ENCODE measurements at regions not wholly inside any gene's neighbourhood (a gene's known extent, or its start where the extent isn't known, plus 50 kb on each side); places are given as distances from the start of the nearest gene placed in this dataset.
"Not testable (repeated sequence)": the region's sequence is repeated elsewhere in the genome, so short reads cannot be mapped to it uniquely, and the experiment has no call there.

- DNase-seq = no peak
Measured at GRCh38 chr7:41416208-41416595, 286.7 kb downstream of the INHBA start.

DNA sequence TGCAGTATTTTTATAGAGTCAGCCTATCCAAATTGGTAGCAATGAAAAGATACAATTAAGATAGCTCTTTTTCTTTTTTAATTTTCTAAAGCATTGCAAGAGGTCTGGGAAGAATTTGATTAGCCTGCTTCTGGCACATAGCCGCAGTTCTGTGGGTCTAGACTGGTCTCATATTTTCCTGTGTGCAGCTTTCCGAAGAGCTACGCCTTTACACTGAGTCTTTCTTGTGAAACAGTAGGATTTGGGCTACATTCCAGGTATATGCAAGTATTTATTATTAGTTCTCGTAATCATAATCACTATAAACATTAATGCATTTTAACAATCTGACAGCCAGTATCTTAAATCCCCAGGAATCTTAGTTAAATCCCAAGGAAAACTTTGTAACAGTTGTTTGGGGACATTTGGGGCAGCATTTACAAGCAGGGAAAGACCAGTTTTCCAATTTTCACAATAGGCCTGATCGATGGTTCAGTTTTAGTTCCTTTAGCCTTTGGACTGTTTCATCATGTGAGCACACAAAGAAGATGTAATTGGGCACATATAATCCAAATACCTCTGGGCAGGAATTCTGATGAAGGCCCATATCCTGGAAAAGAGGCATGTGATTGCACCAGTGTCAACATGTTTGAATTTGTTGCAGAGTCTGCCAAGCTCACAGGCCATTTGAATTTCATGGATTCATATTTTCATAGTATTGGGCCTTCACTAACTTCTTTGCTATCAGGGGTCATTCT, 287.3 kb downstream of the INHBA start:
- no peak for DNase-seq

DNA sequence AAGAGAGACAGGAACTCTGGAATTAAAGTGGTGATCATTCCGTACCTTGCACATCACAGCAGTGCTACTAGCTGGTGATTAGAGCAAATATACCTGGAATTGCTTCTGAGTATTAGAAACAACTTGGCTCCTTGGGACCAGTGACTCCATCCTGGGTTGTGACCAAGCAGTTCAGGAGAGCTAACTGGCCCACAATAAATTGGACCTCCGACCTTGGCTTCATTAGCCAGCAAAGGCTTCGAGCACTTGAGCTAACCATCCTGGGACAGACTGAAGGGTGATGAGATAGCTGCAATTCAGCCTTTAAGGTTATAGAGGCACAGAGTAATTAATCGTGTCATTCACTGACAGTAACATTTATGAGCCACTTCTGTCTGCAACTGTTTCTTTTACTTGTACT, 287.8 kb downstream of the INHBA start:
- DNase-seq = no peak

- no peak for DNase-seq
Measured at GRCh38 chr7:41404375-41405074, 298.4 kb downstream of the INHBA start.

DNA sequence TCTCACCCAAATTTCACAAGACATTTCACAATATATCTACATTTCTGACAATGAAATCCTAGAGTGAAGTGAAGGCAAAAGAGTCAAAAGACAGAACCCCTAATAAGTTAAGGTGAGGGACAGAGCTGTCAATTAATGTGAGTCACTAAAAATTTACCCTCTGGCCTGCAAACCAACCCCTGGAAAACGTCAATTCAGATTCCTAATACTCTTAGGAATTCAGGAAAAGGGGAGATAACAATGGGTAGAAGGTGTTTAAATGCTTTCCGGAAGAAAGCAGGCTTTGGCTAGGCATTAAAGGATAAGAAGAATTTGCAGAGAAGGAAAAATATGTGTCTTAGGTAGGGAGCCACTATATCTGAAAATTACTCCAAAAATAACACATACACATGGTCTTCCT, 299.6 kb downstream of the INHBA start:
- DNase-seq = no peak

GRCh38 chr7:41401833-41402232, 301.1 kb downstream of the INHBA start:
- no peak for DNase-seq

- no peak for DNase-seq
Measured at GRCh38 chr7:41399171-41399570, 303.7 kb downstream of the INHBA start.

DNA sequence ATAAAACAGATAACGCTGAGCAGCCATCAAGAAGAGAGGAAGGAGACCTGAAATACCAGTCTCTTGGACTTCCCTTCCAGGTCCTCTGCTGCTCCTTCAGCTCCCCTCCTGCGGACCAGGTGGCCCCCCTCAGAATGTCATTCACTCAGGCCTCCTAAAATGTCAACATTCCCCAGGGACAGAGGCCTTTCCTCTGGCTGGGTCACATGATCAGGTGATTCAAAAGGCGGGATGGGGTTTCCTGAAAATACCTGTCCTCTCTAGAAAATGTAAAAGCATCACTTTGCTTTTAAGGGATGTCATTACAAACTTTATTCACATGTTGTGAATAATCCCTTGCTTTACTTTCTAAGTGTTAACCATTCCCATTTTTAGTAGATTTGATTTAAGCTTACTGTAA, 311.1 kb downstream of the INHBA start:
- DNase-seq = no peak

DNA sequence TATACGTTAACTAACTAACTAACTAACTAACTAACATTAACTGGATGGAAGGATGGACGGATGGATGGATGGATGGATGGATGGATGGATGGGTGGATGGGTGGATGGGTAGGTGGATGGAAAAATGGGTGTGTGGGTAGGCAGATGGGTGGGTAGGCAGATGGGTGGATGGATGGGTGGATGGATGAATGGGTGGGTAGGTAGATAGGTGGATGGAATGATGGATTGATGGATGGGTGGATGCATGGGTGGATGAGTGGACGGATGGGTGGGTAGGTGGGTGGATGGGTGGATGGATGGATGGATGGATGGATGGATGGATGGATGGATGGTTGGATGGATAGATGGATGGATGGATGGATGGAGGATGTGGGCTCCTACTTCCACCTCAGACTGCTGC, 314.0 kb downstream of the INHBA start:
- DNase-seq = not testable (repeated sequence)

DNA sequence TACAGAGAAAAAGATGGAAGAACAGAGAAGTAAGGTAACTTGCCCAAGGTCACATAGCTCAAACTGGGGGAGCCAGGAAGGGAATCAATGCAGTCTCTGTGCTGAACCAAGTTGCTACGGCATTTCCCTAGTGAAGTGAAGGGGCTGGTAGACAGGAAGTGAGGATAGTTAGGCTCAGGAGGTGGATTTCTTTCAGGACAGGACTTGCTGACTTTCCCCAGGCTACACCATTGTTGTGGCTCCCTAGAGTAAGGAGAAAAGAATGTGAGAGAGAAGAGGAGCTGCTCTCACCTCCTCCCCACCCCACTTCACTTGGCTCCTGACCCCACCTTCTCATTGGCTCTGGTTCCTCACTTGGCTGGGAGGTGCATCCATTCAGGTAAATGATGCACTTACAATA, 316.9 kb downstream of the INHBA start:
- no peak for DNase-seq

GRCh38 chr7:41384418-41384817, 318.5 kb downstream of the INHBA start:
- no peak for DNase-seq

DNA sequence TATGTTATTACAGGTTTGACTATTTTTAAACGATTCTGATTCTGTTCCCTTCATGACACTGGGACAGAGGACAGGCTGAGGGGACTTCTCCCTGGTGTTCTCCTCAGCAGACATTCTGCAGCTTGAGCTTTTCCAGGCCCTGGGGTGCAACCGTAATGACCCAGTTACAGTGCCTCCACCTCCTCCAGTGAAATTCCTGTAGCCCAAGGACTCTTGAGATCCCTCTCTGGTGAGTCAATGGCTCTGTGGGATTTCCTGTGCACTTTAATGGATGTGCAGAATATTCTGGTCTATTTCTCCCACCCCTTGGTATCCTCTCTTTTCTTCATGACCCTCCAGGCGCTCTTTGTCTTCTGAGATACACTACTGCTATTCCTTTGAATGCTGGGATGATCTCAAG, 319.3 kb downstream of the INHBA start:
- DNase-seq = no peak

GRCh38 chr7:41378156-41378555, 324.7 kb downstream of the INHBA start:
- DNase-seq = no peak

GRCh38 chr7:41375582-41375981, 327.3 kb downstream of the INHBA start:
- DNase-seq = no peak

DNA sequence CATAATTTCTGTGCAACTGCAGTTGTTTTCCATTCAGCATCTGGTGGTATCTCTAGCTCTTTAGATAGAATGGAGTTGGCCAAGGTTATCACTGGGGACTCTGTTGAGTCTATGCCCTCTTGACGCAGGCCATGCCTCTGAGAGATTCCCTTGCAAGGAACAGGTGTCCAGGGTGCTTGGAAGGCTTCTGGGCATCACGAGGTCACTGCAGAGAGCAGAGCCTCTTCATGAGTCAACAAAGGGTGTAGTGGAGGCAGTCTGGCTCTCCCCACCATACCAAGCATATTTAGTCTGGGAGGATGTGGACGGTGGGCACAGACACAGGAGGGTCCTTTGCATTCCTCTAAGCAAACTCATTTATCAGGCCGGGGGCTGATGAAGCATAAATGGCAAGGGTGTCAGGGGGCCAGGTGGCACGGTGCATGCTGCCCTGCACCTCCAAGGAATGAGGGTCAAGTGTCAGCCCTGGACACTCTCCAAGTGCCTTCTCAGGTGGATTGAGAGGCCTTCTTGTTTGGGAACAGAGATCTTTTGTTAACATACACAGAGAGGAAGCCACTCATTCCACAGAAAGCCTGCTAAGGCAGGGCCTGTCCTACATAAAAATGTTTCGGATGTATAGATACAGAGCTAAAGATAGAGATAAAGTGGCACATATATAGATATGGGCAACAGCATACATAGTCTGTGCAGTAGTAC, 328.6 kb downstream of the INHBA start:
- no peak for DNase-seq

DNA sequence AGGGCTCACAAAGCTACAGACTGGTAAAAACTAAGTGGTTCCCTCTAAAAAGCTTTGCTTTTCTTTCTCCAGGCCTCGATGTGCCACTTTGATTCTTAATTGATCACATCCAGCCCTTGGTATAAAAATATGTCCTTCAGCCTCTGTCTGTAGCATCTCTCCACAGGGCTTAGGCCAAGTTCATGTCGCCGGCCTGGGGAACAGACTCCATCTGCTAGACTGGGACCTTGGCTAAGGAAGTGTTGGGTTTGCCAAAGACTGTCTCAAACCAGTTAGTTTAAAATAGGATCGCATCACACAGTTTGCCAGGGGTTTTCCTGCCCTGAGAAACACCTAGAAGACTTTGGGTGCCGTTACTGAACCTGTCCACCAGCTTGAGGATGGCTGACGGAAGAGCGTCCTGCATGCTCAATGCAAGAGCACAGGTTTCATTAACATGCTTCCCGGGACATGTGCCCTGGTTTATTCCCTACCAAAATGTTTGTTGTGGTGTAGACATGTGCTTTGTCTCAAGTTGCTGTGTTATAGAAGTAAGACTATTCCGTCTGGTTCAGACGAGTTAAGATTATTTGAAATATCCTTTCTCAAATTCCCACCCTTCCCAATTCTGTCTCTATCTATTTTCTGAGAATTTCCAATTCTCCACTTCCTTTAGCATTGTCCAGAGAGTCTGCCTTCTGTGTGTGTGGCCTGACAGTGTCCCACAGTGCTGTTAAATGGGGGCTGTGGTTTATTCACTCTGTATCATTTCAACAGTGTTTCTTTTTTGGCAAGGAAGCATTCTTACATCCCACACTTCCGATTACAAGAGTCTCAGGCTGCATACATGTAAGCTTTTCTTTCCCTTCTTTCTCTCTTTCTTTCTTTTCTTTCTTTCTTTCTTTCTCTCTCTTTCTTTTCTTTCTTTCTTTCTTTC, 334.7 kb downstream of the INHBA start:
- DNase-seq = no peak

DNA sequence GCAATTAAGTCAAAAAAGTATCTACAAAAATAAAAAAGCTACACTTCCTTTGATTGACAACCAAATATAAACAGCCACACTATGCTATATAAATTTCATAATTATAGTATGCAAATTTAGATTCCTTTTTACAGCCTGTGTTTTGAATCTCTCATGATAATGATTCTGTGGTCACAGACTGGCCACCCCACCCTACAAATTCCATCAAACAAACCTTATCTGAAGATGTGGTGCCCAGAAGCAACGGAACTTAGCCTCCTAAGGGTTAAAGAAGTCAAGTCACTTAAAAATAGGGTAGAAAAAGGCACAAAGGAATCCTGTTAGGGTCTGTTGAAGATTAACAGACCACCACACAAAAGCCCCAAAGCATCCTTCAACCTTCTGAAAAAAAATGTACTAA, 351.8 kb downstream of the INHBA start:
- no peak for DNase-seq

DNA sequence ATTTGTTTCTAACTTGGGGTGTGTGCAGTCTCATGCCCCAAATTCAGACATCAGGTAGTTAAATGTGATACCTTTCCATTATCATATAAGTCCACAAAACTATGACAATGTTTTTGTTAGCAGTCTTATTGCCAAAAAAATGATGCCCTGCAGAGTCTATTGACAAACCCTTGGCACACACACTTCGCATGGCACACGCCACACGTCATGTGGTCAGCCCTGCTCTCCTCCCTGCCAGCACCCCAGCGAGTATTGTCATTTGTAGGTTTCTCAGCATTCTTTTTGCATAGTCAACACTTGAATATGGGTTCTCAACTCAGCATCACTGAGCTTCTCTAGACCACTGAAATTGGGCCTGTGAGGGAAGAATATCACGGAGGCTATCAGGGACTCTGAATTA, 356.0 kb downstream of the INHBA start:
- DNase-seq = no peak

DNA sequence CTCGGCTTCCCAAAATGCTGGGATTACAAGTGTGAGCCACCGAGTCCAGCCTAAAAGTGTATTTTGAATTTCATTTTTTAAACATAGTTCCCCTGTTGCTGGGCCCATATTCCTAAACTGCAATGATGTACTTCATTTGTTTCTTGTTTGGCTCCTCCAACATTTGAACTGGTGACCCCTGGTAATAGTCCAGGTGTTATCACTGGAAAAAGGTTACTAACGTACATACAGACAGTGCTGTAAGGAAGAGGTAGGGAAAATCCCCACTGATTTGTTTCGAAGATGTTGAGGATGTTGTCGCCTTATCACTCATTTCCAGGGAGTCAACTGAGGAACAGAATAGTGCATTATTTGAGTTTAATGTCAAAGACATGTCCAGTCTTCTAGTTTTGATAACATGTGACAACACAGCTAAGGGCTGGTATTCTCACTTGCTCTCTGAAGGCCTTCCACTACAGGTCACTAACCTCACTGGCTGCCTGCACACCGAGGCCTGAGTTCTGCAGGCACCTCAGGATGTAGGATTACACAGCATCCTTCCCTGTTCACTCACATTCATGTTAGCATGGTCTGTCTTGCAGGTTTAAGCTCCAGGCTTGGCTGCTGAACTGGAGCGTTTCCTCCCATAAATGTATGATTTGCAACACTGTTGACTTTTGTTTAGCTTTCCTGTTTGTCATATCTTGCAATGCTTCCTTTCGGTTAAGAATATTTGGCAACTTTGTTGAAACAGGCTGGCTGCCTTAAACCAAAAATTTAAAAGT, 362.8 kb downstream of the INHBA start:
- DNase-seq = no peak

DNA sequence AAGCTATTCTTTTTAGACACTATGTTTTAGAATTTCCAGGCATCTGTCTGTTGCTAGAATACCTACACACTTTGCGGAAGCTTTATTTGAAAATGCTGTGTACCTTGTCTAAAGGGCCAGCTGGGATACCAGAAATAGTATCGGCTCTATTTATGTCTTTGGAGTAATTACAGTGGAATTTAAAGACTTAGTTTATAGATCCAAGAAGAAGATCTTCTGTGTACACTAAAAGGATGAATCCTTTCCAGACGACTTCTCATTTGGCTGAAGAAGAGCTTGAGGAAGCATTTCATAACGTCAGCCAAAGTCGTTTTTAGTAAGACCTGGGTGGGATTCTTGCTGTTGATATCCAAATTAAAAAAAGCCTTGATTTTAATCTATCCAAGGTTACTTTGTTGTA, 365.9 kb downstream of the INHBA start:
- no peak for DNase-seq

- DNase-seq = no peak
Measured at GRCh38 chr7:41336455-41336952, 366.4 kb downstream of the INHBA start.
